Natural killer cell (primary cell): ENCODE measurements at regions not wholly inside any gene's neighbourhood (a gene's known extent, or its start where the extent isn't known, plus 50 kb on each side); places are given as distances from the start of the nearest gene placed in this dataset.

ENCODE experiments used
- ATAC-seq, 3 donors: fragments of 150-1000 bp in 2 of 3; fragments of 200-7000 bp in 1 of 3; cut with Tn5 transposase; 1 replicate in 1 of 3; 2 replicates in 2 of 3; pipeline ENCODE4 v1.10.0; 2021; ENCODE audit warnings: mild to moderate bottlenecking in 2 of 3, moderate library complexity in 2 of 3
- DNase-seq, 2 donors: peaks; one replicate each; pipeline versions ENCODE4 v3.0.0 to v3.0.0-alpha.2; 2013 to 2021; ENCODE audit warnings: mixed read lengths in 1 of 2
- H3K27ac ChIP-seq: one replicate; pipeline ENCODE4 v1.5.1; 2013; ENCODE audit warnings: mild to moderate bottlenecking, low read length
- H3K27me3 ChIP-seq: one replicate; pipeline ENCODE4 v1.6.1; 2013; ENCODE audit warnings: low read length; ENCODE audit not compliant: control insufficient read depth, insufficient read depth
- H3K36me3 ChIP-seq: one replicate; pipeline ENCODE4 v1.6.1; 2013; ENCODE audit warnings: low read length; ENCODE audit not compliant: control insufficient read depth, insufficient read depth
- H3K4me1 ChIP-seq: one replicate; pipeline ENCODE4 v1.6.1; 2013; ENCODE audit warnings: low read length; ENCODE audit not compliant: control insufficient read depth, insufficient read depth
- H3K4me3 ChIP-seq: one replicate; pipeline ENCODE4 v1.5.1; 2013; ENCODE audit warnings: low read length
- H3K9me3 ChIP-seq: one replicate; pipeline ENCODE4 v1.6.1; 2013; ENCODE audit warnings: low read length; ENCODE audit not compliant: control insufficient read depth, insufficient read depth
- H3K27ac Mint-ChIP-seq, 2 donors: one replicate each; pipeline ENCODE4 v1.8.0; 2022; ENCODE audit warnings: mild to moderate bottlenecking in 2 of 2, mixed read lengths in 2 of 2, moderate library complexity in 1 of 2
- H3K27me3 Mint-ChIP-seq, 2 donors: one replicate each; pipeline ENCODE4 v1.8.0; 2022; ENCODE audit warnings: low read depth in 2 of 2, mixed read lengths in 2 of 2
- H3K36me3 Mint-ChIP-seq: one replicate; pipeline ENCODE4 v1.8.0; 2022; ENCODE audit warnings: mixed read lengths
- H3K4me1 Mint-ChIP-seq, 2 donors: one replicate each; pipeline ENCODE4 v1.8.0; 2022; ENCODE audit warnings: mixed read lengths in 2 of 2
- H3K4me3 Mint-ChIP-seq: one replicate; pipeline ENCODE4 v1.8.0; 2022; ENCODE audit warnings: mild to moderate bottlenecking, moderate library complexity, mixed read lengths
- H3K9me3 Mint-ChIP-seq, 2 donors: one replicate each; pipeline ENCODE4 v1.8.0; 2022; ENCODE audit warnings: mixed read lengths in 2 of 2
- WGBS: methylation state at CpG from one replicate; pipeline ENCODE4 v1.1.7; 2013; ENCODE audit warnings: missing lambda C conversion rate; ENCODE audit not compliant: insufficient coverage; 5-methylcytosine and 5-hydroxymethylcytosine counted together
- intact Hi-C: fragments of 100-400 bp; cut with micrococcal nuclease; formaldehyde crosslinking; loops from one replicate; pipeline ENCODE4 v1.14.2; 2022
- TF ChIP-seq, protein P1 (sequence below): fragments of 200-600 bp; IDR thresholded peaks from one replicate; pipeline ENCODE4 v1.8.0; 2022; ENCODE audit warnings: antibody characterized with exemption

GRCh38 chr6:44712353-44713111 is 325.0 kb downstream of the CDC5L start:
- DNase-seq, result no peak
- TF ChIP-seq, protein P1, sequence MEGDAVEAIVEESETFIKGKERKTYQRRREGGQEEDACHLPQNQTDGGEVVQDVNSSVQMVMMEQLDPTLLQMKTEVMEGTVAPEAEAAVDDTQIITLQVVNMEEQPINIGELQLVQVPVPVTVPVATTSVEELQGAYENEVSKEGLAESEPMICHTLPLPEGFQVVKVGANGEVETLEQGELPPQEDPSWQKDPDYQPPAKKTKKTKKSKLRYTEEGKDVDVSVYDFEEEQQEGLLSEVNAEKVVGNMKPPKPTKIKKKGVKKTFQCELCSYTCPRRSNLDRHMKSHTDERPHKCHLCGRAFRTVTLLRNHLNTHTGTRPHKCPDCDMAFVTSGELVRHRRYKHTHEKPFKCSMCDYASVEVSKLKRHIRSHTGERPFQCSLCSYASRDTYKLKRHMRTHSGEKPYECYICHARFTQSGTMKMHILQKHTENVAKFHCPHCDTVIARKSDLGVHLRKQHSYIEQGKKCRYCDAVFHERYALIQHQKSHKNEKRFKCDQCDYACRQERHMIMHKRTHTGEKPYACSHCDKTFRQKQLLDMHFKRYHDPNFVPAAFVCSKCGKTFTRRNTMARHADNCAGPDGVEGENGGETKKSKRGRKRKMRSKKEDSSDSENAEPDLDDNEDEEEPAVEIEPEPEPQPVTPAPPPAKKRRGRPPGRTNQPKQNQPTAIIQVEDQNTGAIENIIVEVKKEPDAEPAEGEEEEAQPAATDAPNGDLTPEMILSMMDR, result no peak
- no peak overlapping the region for H3K27ac Mint-ChIP-seq
- H3K4me1 Mint-ChIP-seq, result no peaks in the 10 kb centered on the region
- intact Hi-C loops, result no loop called here
- no peak overlapping the region for H3K4me3 Mint-ChIP-seq
- Histone ChIP-seq H3K36me3 (no peaks in the 10 kb centered on the region), H3K4me1 (no peaks in the 10 kb centered on the region), H3K27ac (no peak overlapping the region), H3K9me3 (no peaks in the 10 kb centered on the region), H3K27me3 (no peaks in the 10 kb centered on the region), H3K4me3 (no peak overlapping the region)
- H3K27me3 Mint-ChIP-seq, result peaks cover 0 to 6% of the 10 kb centered on the region in 2 donors
- no peak for ATAC-seq
- WGBS, result 90% methylated on average over 6 of the region's 6 CpGs
- peaks cover 0 to 2% of the 10 kb centered on the region in 2 donors for H3K9me3 Mint-ChIP-seq
- no peaks in the 10 kb centered on the region for H3K36me3 Mint-ChIP-seq

- H3K4me3 Mint-ChIP-seq, result no peak overlapping the region
- no peaks in the 10 kb centered on the region for H3K9me3 Mint-ChIP-seq
- no peaks in the 10 kb centered on the region for H3K27me3 ChIP-seq
- H3K4me1 Mint-ChIP-seq, result no peaks in the 10 kb centered on the region
- TF ChIP-seq, protein P1, result no peak
- no peaks in the 10 kb centered on the region for H3K36me3 Mint-ChIP-seq
- peaks cover 0 to 10% of the 10 kb centered on the region in 2 donors for H3K27me3 Mint-ChIP-seq
- WGBS, result 92% methylated on average over 9 of the region's 9 CpGs
- H3K4me3 ChIP-seq, result no peak overlapping the region
- ATAC-seq (no peak), DNase-seq (no peak)
- no peak overlapping the region for H3K27ac Mint-ChIP-seq
- no peaks in the 10 kb centered on the region for H3K4me1 ChIP-seq
- intact Hi-C loops, result no loop called here
- no peaks in the 10 kb centered on the region for H3K9me3 ChIP-seq
- H3K36me3 ChIP-seq, result no peaks in the 10 kb centered on the region
- H3K27ac ChIP-seq, result no peak overlapping the region
Measured at GRCh38 chr6:44715188-44715587, 327.7 kb downstream of the CDC5L start.

DNA sequence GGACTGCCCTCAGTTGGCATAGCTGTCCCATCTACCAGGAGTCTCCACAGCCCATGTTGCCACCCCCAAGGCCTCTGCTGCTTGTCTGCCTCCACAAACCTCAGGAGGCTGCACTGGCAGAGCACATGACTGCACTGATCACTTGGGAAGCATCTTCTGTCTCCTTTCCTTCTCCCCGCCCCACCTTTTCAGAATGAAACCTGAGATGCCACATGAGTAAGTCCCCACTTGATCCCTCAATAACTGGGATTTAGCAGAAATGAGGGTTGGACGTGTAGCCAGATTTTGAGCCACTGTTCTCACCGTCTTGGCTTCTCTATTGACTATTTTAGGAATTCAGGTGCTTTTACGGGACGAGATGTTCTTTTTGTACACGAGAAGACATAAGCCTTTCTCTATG is 328.4 kb downstream of the CDC5L start:
- Histone ChIP-seq H3K36me3 (no peaks in the 10 kb centered on the region), H3K9me3 (no peaks in the 10 kb centered on the region), H3K27me3 (no peaks in the 10 kb centered on the region), H3K27ac (no peak overlapping the region), H3K4me1 (no peaks in the 10 kb centered on the region), H3K4me3 (no peak overlapping the region)
- Mint-ChIP-seq H3K36me3 (no peaks in the 10 kb centered on the region), H3K4me3 (no peak overlapping the region), H3K4me1 (no peaks in the 10 kb centered on the region), H3K27me3 (peaks cover 0 to 10% of the 10 kb centered on the region in 2 donors), H3K27ac (no peak overlapping the region), H3K9me3 (no peaks in the 10 kb centered on the region)
- no peak for DNase-seq
- 95% methylated on average over 6 of the region's 6 CpGs for WGBS
- TF ChIP-seq, protein P1, result no peak
- intact Hi-C loops, result no loop called here
- ATAC-seq, result no peak

- Mint-ChIP-seq H3K36me3 (no peaks in the 10 kb centered on the region), H3K4me1 (no peaks in the 10 kb centered on the region), H3K27ac (no peak overlapping the region), H3K9me3 (no peaks in the 10 kb centered on the region), H3K27me3 (peaks cover 0 to 10% of the 10 kb centered on the region in 2 donors), H3K4me3 (no peak overlapping the region)
- 86% methylated on average over 2 of the region's 2 CpGs for WGBS
- Histone ChIP-seq H3K27me3 (no peaks in the 10 kb centered on the region), H3K4me1 (no peaks in the 10 kb centered on the region), H3K4me3 (no peak overlapping the region), H3K9me3 (no peaks in the 10 kb centered on the region), H3K27ac (no peak overlapping the region), H3K36me3 (no peaks in the 10 kb centered on the region)
- DNase-seq (no peak), ATAC-seq (no peak)
- TF ChIP-seq, protein P1, result no peak
- intact Hi-C loops, result no loop called here
Measured at GRCh38 chr6:44717431-44717830, 329.9 kb downstream of the CDC5L start.
